ENCODE measurements at regions not wholly inside any gene's neighbourhood (a gene's known extent, or its start where the extent isn't known, plus 50 kb on each side); places are given as distances from the start of the nearest gene placed in this dataset.

DNA sequence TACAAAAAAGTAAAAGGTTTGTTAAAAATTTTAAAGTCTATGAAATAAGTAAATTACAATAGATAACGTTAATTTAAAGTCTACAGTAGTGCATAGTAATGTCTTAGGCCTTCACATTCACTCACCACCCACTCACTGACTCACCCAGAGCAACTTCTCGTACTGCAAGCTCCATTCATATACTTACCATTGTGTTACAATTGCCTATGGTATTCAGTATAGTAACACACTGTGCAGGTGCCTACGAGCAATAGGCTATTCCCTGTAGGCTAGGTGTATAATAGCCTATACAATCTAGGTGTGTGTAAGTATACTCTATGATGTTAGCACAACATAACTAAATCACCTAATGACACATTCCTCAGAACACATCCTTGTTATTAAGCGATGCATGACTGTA, 435.3 kb upstream of the TMTC1 start:
- Histone ChIP-seq H3K27me3 (no peaks in the 10 kb centered on the region), H3K27ac (no peak overlapping the region), H3K4me3 (no peak overlapping the region), H3K4me1 (no peaks in the 10 kb centered on the region), H3K36me3 (no peaks in the 10 kb centered on the region), H3K9me3 (no peaks in the 10 kb centered on the region)
- TF ChIP-seq POLR2A (IDR thresholded peaks at IDR 0.05): no peak
- TF ChIP-seq, protein P1, sequence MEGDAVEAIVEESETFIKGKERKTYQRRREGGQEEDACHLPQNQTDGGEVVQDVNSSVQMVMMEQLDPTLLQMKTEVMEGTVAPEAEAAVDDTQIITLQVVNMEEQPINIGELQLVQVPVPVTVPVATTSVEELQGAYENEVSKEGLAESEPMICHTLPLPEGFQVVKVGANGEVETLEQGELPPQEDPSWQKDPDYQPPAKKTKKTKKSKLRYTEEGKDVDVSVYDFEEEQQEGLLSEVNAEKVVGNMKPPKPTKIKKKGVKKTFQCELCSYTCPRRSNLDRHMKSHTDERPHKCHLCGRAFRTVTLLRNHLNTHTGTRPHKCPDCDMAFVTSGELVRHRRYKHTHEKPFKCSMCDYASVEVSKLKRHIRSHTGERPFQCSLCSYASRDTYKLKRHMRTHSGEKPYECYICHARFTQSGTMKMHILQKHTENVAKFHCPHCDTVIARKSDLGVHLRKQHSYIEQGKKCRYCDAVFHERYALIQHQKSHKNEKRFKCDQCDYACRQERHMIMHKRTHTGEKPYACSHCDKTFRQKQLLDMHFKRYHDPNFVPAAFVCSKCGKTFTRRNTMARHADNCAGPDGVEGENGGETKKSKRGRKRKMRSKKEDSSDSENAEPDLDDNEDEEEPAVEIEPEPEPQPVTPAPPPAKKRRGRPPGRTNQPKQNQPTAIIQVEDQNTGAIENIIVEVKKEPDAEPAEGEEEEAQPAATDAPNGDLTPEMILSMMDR (IDR thresholded peaks at IDR 0.05 in 4 of 5, conservative IDR thresholded peaks at IDR 0.05 in 1 of 5): no peak
- no peak for ATAC-seq
- in situ Hi-C loops (cut with MboI; ENCODE audit: low sequenced_read_pairs in 4 of 4): no loop called here
- no peak for DNase-seq
- intact Hi-C loops (cut with DNase I; ENCODE audit: low total_unique reads): no loop called here

DNA sequence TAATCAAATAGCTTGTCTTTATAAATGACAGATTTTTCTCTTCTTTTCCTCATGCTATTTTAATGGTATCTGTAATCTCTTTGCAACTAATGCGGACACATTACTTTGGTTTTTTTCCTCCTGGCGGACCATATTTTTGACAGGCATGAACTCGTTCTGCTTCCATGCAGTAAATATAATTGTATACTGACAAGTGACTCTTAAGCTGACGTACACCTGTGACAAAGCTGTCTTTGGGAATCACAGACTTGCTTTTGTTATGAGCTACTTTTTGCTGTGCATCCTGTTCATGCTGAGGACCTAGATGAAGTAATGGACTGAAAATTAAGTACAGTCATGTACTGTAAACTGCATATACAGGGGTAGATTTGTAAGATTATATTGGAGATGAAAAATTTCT, 434.3 kb upstream of the TMTC1 start:
- H3K36me3 ChIP-seq: no peaks in the 10 kb centered on the region
- no peaks in the 10 kb centered on the region for H3K9me3 ChIP-seq
- no peak overlapping the region for H3K27ac ChIP-seq
- no peaks in the 10 kb centered on the region for H3K27me3 ChIP-seq
- no peak overlapping the region for H3K4me3 ChIP-seq
- TF ChIP-seq, protein P1 (IDR thresholded peaks at IDR 0.05 in 4 of 5, conservative IDR thresholded peaks at IDR 0.05 in 1 of 5): no peak
- no peak for TF ChIP-seq POLR2A (IDR thresholded peaks at IDR 0.05)
- DNase-seq (no peak), ATAC-seq (no peak)
- in situ Hi-C loops (cut with MboI; ENCODE audit: low sequenced_read_pairs in 4 of 4): no loop called here
- H3K4me1 ChIP-seq: no peaks in the 10 kb centered on the region
- intact Hi-C loops (cut with DNase I; ENCODE audit: low total_unique reads): no loop called here

DNA sequence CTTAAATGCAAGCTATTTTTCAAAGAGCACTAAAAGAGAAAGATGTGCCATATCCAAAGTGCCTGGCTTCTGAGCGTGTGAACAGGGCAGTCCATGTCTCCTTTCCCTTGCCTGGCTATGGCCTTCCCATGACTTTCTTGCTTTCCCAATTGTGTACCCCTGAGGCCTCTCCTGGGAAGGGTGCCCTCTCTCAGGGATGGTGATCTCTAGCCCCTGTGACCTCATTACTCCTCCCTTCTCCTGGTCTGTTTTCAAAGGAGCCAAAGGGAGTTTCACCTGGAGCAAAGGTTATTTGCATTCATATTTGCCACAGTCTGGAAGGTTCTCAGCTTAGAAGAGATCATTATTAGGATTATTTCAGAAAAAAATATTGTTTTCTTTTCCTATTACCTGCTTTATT, 429.4 kb upstream of the TMTC1 start:
- H3K4me1 ChIP-seq: no peaks in the 10 kb centered on the region
- no peak overlapping the region for H3K27ac ChIP-seq

DNA sequence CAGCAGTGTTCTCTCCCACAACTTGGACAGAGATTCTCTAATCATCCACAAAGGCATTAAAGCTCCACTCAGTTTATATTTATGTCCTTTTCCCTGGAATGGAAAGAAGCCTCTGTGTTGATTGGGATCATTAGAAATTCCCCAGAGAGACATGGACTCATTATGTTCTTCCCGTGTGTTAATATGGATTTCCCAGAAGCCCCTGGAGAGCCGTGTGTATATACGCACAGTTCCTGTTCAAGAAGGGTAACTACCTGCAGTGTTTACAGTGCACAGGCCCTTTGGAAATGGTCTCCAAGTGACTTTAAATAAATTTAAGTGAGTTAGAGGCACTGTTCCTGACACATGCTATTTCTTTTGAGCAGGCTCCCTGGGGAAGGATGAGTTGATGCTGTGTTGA, 428.0 kb upstream of the TMTC1 start:
- Histone ChIP-seq H3K36me3 (no peaks in the 10 kb centered on the region), H3K27ac (no peak overlapping the region), H3K27me3 (no peaks in the 10 kb centered on the region), H3K9me3 (no peaks in the 10 kb centered on the region), H3K4me3 (no peak overlapping the region), H3K4me1 (no peaks in the 10 kb centered on the region)
- ATAC-seq: no peak
- TF ChIP-seq POLR2A (IDR thresholded peaks at IDR 0.05): no peak
- TF ChIP-seq, protein P1 (IDR thresholded peaks at IDR 0.05 in 4 of 5, conservative IDR thresholded peaks at IDR 0.05 in 1 of 5): no peak
- in situ Hi-C loops (cut with MboI; ENCODE audit: low sequenced_read_pairs in 4 of 4) (no loop called here), intact Hi-C loops (cut with DNase I; ENCODE audit: low total_unique reads) (no loop called here)
- DNase-seq: no peak

More for the DNA sequence above, 429.4 kb upstream of the TMTC1 start:
- Histone ChIP-seq H3K4me3 (no peak overlapping the region), H3K36me3 (no peaks in the 10 kb centered on the region), H3K27me3 (no peaks in the 10 kb centered on the region), H3K9me3 (no peaks in the 10 kb centered on the region)
- TF ChIP-seq POLR2A (IDR thresholded peaks at IDR 0.05): no peak
- TF ChIP-seq, protein P1 (IDR thresholded peaks at IDR 0.05 in 4 of 5, conservative IDR thresholded peaks at IDR 0.05 in 1 of 5): no peak
- intact Hi-C loops (cut with DNase I; ENCODE audit: low total_unique reads) (no loop called here), in situ Hi-C loops (cut with MboI; ENCODE audit: low sequenced_read_pairs in 4 of 4) (no loop called here)
- ATAC-seq (no peak), DNase-seq (no peak)

DNA sequence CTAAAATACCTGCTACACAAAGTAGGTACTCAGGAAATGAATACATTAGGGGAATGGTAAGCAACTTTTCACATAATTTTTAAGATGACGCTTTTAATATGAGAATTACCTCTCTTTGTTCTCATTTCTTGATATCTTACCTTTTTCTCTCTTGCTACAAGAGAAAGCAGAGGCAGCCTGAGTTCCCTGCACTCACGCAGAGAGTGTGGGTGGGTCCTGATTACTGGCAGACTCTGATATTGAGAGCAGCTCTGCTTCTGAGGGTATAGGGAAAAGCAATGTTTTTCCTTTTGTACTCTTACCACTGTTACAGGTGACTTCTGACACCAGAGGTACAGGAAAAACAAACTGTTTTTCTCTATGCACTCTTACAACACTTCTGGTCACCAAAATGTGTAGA, 420.2 kb upstream of the TMTC1 start:
- Histone ChIP-seq H3K36me3 (no peaks in the 10 kb centered on the region), H3K9me3 (no peaks in the 10 kb centered on the region), H3K27me3 (peaks cover 4 to 18% (median 10%) of the 10 kb centered on the region in 3 donors), H3K27ac (no peak overlapping the region), H3K4me1 (no peaks in the 10 kb centered on the region), H3K4me3 (no peak overlapping the region)
- intact Hi-C loops (cut with DNase I; ENCODE audit: low total_unique reads) (no loop called here), in situ Hi-C loops (cut with MboI; ENCODE audit: low sequenced_read_pairs in 4 of 4) (no loop called here)
- ATAC-seq (no peak), DNase-seq (no peak)
- TF ChIP-seq, protein P1 (IDR thresholded peaks at IDR 0.05 in 4 of 5, conservative IDR thresholded peaks at IDR 0.05 in 1 of 5): no peak
- no peak for TF ChIP-seq POLR2A (IDR thresholded peaks at IDR 0.05)
